K562 (cell line): ENCODE measurements at regions not wholly inside any gene's neighbourhood (a gene's known extent, or its start where the extent isn't known, plus 50 kb on each side); places are given as distances from the start of the nearest gene placed in this dataset.

Source experiments
- ATAC-seq: fragments of 200-7000 bp; cut with Tn5 transposase; 3 replicates; pipeline ENCODE4 v1.9.1; 2020; ENCODE audit warnings: moderate library complexity
- BruUV-seq: library from RNA; stranded (reverse); fragments of 400-500 nt; replicated peaks from 2 replicates; lab custom pipeline; 2021; lab: Mats Ljungman, UMichigan
- CTCF ChIA-PET: fragments of 300-600 bp; formaldehyde crosslinking; extraction: SDS; loops from one replicate; lab custom pipeline; 2021; ENCODE audit warnings: low intra/inter-chr PET ratio; lab: Yijun Ruan, JAX
- POLR2A ChIA-PET: fragments of 300-600, 350-650 bp; sonication (Branson Sonifier 250); formaldehyde crosslinking; extraction: SDS; loops from one replicate; lab custom pipeline; 2021; ENCODE audit warnings: antibody characterized with exemption, inconsistent platforms; lab: Yijun Ruan, JAX
- DNase-seq, 4 experiments: peaks; one replicate each; pipeline versions ENCODE4 v3.0.0 to v3.0.0-alpha.2; 2011 to 2018; ENCODE audit warnings: low spot score in 3 of 4, mixed read lengths in 3 of 4; ENCODE audit errors: extremely low read depth in 1 of 4
- FAIRE-seq: peaks from 2 replicates; lab custom pipeline; 2011; peaks lifted over from hg19 to GRCh38; lab: Jason Lieb, UNC
- H2AFZ ChIP-seq: 2 replicates; pipeline ENCODE4 v1.6.0; 2011; ENCODE audit warnings: low read depth, low read length, control low read depth, inconsistent platforms
- H3K27ac ChIP-seq: fragments of 200-600 bp; 3 replicates; pipeline ENCODE4 v1.8.0; 2011; ENCODE audit warnings: low read depth, mild to moderate bottlenecking, control low read depth, inconsistent platforms, low read length, moderate library complexity, mixed read lengths; ENCODE audit errors: extremely low read depth
- H3K27me3 ChIP-seq, 2 experiments: fragments of 300-600 bp in 1 of 2; 2 replicates in 1 of 2; 3 replicates in 1 of 2; pipeline versions ENCODE4 v1.6.0 to v1.8.0; 2011; ENCODE audit warnings: inconsistent platforms in 2 of 2, low read length in 2 of 2, mild to moderate bottlenecking in 1 of 2, mixed read lengths in 1 of 2, moderate library complexity in 1 of 2; ENCODE audit not compliant: control insufficient read depth in 2 of 2, insufficient read depth in 2 of 2
- H3K36me3 ChIP-seq: fragments of 300-600 bp; 3 replicates; pipeline ENCODE4 v1.8.0; 2011; ENCODE audit warnings: mild to moderate bottlenecking, low read length, inconsistent platforms; ENCODE audit not compliant: control insufficient read depth, insufficient read depth
- H3K4me1 ChIP-seq, 2 experiments: fragments of 200-600 bp in 1 of 2; replicated peaks in 1 of 2; 2 replicates in 1 of 2; 3 replicates in 1 of 2; pipeline versions ENCODE4 v1.5.1 to v1.8.0; 2011; ENCODE audit warnings: inconsistent platforms in 2 of 2, low read length in 2 of 2, mild to moderate bottlenecking in 1 of 2, mixed read lengths in 1 of 2, moderate library complexity in 1 of 2; ENCODE audit not compliant: control insufficient read depth in 2 of 2, insufficient read depth in 2 of 2
- H3K4me2 ChIP-seq: 2 replicates; pipeline ENCODE4 v1.6.1; 2011; ENCODE audit warnings: low read length, control low read depth, inconsistent platforms, mixed read lengths; ENCODE audit not compliant: insufficient read depth
- H3K4me3 ChIP-seq: fragments of 200-600 bp; sonication (generic), shearing (Covaris generic); 2 replicates; pipeline ENCODE4 v1.5.1; 2016; ENCODE audit warnings: control low read depth, inconsistent platforms
- H3K79me2 ChIP-seq: fragments of 200-600 bp; 3 replicates; pipeline ENCODE4 v1.8.0; 2011; ENCODE audit warnings: low read length, inconsistent platforms; ENCODE audit not compliant: control insufficient read depth, insufficient read depth
- H3K9ac ChIP-seq, 2 experiments: 2 replicates each; pipeline versions ENCODE4 v1.6.0 to v1.6.1; 2011; ENCODE audit warnings: low read depth in 2 of 2, low read length in 2 of 2, control low read depth in 1 of 2, inconsistent platforms in 1 of 2, mild to moderate bottlenecking in 1 of 2, mixed read lengths in 1 of 2; ENCODE audit not compliant: insufficient read depth in 1 of 2
- H3K9me1 ChIP-seq: one replicate; pipeline ENCODE4 v1.6.0; 2011; ENCODE audit warnings: inconsistent platforms, mild to moderate bottlenecking, low read length, moderate library complexity; ENCODE audit not compliant: control insufficient read depth, insufficient read depth
- H3K9me3 ChIP-seq: replicated peaks from 2 replicates; pipeline ENCODE4 v1.5.1; 2011; ENCODE audit warnings: low read depth, low read length, inconsistent platforms; ENCODE audit not compliant: control insufficient read depth, insufficient read depth
- H4K20me1 ChIP-seq: replicated peaks from 2 replicates; pipeline ENCODE4 v1.6.1; 2011; ENCODE audit warnings: low read length, inconsistent platforms, mixed read lengths; ENCODE audit not compliant: control insufficient read depth, insufficient read depth
- CBX2 ChIP-seq: fragments of 200-600 bp; sonication (generic); IDR thresholded peaks from one replicate; pipeline ENCODE4 v1.6.1; 2012; ENCODE audit warnings: mild to moderate bottlenecking, low read length, inconsistent platforms; ENCODE audit not compliant: insufficient read depth, poor library complexity, severe bottlenecking
- ETS2 ChIP-seq: IDR thresholded peaks from 2 replicates; pipeline ENCODE4 v1.6.1; 2016; ENCODE audit warnings: borderline replicate concordance, missing genetic modification characterization, mild to moderate bottlenecking, moderate library complexity, missing compliant biosample characterization; ENCODE audit not compliant: poor library complexity, severe bottlenecking
- ILF3 ChIP-seq: fragments of 450-650 bp; IDR thresholded peaks from 2 replicates; pipeline ENCODE4 v1.6.1; 2018; ENCODE audit warnings: antibody characterized with exemption, mild to moderate bottlenecking, moderate library complexity, borderline replicate concordance
- KLF6 ChIP-seq: fragments of 250-450 bp; sonication (Bioruptor Pico); IDR thresholded peaks from 2 replicates; pipeline ENCODE4 v1.4.0; 2020; ENCODE audit warnings: mild to moderate bottlenecking, moderate library complexity, borderline replicate concordance
- NRF1 ChIP-seq, 2 experiments: fragments of 450-650 bp; IDR thresholded peaks in 1 of 2; conservative IDR thresholded peaks in 1 of 2; 2 replicates each; pipeline ENCODE4 v1.6.1; 2014; ENCODE audit warnings: mild to moderate bottlenecking in 2 of 2
- POLR2H ChIP-seq: IDR thresholded peaks from 2 replicates; pipeline ENCODE4 v1.6.1; 2016; ENCODE audit warnings: missing genetic modification characterization, low read depth, mild to moderate bottlenecking, control low read depth, missing compliant biosample characterization, moderate library complexity
- RCOR1 ChIP-seq, 2 experiments: IDR thresholded peaks; 2 replicates each; pipeline ENCODE4 v1.6.1; 2012; ENCODE audit warnings: low read depth in 2 of 2, low read length in 2 of 2, borderline replicate concordance in 1 of 2, improper control_type of control experiment in 1 of 2
- ZFX ChIP-seq: sonication (generic); formaldehyde crosslinking; IDR thresholded peaks from 2 replicates; pipeline ENCODE4 v1.8.0; 2022; ENCODE audit warnings: mild to moderate bottlenecking, missing genetic modification reagents, moderate library complexity
- ZKSCAN8 ChIP-seq: fragments of 200-800 bp; sonication (Bioruptor generic); IDR thresholded peaks from 2 replicates; pipeline ENCODE4 v1.6.1; 2016; ENCODE audit warnings: missing genetic modification characterization, missing compliant biosample characterization
- WGBS: fragments of 100-300 bp; shearing (Covaris generic); methylation state at CpG from one replicate; pipeline ENCODE4 v1.1.6; 2016; ENCODE audit warnings: low coverage, mixed read lengths; ENCODE audit not compliant: insufficient coverage; ENCODE audit errors: missing lambda C conversion rate; 5-methylcytosine and 5-hydroxymethylcytosine counted together
- in situ Hi-C: fragments of 300-500 bp; cut with MboI; formaldehyde crosslinking; loops from 4 replicates; pipeline ENCODE4 v1.15.0; 2018; ENCODE audit warnings: inconsistent platforms, mixed read lengths
- intact Hi-C: fragments of 100-400 bp; cut with micrococcal nuclease; formaldehyde crosslinking; loops from 2 replicates; pipeline ENCODE4 v1.14.2; 2022
- TF ChIP-seq, protein P1 (sequence below): sonication (generic); formaldehyde crosslinking; IDR thresholded peaks from 2 replicates; pipeline ENCODE4 v1.8.0; 2023; ENCODE audit warnings: missing genetic modification reagents, mild to moderate bottlenecking, borderline replicate concordance
- TF ChIP-seq, protein P2 (sequence below): fragments of 200-800 bp; sonication (Bioruptor generic); IDR thresholded peaks from 2 replicates; pipeline ENCODE4 v1.6.1; 2017; ENCODE audit warnings: missing genetic modification characterization, missing compliant biosample characterization

DNA sequence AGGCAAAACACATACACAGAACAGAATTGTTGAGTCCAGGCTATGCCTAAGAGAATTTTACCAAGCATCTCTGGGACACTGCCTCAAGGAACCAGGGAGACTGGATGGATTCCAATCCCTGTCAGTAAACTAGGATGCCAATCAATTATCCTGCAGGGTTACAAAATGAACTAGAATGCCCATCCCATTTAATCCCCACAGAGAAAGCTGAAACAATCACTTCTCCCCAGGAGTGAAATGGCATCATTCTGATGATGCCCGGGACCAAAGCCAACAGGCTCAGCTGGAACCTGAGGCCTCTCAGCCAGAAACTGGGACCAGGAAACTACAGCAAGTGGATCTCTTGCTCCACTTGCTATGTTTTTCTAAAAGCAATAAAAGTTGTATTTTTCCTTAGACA, 130.0 kb upstream of the TJP1 start:
- no peaks in the 10 kb centered on the region for H3K9me1 ChIP-seq
- no peak for FAIRE-seq
- H3K27me3 ChIP-seq, result no peaks in the 10 kb centered on the region
- ATAC-seq, result no peak
- no peaks in the 10 kb centered on the region for H3K4me1 ChIP-seq
- in situ Hi-C loops (no loop called here), intact Hi-C loops (no loop called here)
- BruUV-seq, result no TSS peak
- POLR2A ChIA-PET, result no interaction called here
- no peaks in the 10 kb centered on the region for H3K9me3 ChIP-seq
- H3K4me3 ChIP-seq, result no peak overlapping the region
- H3K4me2 ChIP-seq, result no peak overlapping the region
- H4K20me1 ChIP-seq, result no peaks in the 10 kb centered on the region
- DNase-seq, result no peak
- no peak for TF ChIP-seq ETS2 (tag)
- TF ChIP-seq ZFX (CRISPR knock-in tag), result no peak
- TF ChIP-seq, protein P1, sequence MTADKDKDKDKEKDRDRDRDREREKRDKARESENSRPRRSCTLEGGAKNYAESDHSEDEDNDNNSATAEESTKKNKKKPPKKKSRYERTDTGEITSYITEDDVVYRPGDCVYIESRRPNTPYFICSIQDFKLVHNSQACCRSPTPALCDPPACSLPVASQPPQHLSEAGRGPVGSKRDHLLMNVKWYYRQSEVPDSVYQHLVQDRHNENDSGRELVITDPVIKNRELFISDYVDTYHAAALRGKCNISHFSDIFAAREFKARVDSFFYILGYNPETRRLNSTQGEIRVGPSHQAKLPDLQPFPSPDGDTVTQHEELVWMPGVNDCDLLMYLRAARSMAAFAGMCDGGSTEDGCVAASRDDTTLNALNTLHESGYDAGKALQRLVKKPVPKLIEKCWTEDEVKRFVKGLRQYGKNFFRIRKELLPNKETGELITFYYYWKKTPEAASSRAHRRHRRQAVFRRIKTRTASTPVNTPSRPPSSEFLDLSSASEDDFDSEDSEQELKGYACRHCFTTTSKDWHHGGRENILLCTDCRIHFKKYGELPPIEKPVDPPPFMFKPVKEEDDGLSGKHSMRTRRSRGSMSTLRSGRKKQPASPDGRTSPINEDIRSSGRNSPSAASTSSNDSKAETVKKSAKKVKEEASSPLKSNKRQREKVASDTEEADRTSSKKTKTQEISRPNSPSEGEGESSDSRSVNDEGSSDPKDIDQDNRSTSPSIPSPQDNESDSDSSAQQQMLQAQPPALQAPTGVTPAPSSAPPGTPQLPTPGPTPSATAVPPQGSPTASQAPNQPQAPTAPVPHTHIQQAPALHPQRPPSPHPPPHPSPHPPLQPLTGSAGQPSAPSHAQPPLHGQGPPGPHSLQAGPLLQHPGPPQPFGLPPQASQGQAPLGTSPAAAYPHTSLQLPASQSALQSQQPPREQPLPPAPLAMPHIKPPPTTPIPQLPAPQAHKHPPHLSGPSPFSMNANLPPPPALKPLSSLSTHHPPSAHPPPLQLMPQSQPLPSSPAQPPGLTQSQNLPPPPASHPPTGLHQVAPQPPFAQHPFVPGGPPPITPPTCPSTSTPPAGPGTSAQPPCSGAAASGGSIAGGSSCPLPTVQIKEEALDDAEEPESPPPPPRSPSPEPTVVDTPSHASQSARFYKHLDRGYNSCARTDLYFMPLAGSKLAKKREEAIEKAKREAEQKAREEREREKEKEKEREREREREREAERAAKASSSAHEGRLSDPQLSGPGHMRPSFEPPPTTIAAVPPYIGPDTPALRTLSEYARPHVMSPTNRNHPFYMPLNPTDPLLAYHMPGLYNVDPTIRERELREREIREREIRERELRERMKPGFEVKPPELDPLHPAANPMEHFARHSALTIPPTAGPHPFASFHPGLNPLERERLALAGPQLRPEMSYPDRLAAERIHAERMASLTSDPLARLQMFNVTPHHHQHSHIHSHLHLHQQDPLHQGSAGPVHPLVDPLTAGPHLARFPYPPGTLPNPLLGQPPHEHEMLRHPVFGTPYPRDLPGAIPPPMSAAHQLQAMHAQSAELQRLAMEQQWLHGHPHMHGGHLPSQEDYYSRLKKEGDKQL (CRISPR knock-in tag), result no peak
- no peak for TF ChIP-seq NRF1 (conservative IDR thresholded peaks at IDR 0.05 in 1 of 2, IDR thresholded peaks at IDR 0.05 in 1 of 2)
- TF ChIP-seq RCOR1 (IDR thresholded peaks at IDR 0.05; ENCODE audit: borderline replicate concordance in 1 of 2, low read depth in 2 of 2, low read length in 2 of 2), result no peak
- no peak for TF ChIP-seq POLR2H (tag)
- no peak for TF ChIP-seq CBX2
- TF ChIP-seq KLF6 (CRISPR knock-in tag), result no peak
- TF ChIP-seq, protein P2, sequence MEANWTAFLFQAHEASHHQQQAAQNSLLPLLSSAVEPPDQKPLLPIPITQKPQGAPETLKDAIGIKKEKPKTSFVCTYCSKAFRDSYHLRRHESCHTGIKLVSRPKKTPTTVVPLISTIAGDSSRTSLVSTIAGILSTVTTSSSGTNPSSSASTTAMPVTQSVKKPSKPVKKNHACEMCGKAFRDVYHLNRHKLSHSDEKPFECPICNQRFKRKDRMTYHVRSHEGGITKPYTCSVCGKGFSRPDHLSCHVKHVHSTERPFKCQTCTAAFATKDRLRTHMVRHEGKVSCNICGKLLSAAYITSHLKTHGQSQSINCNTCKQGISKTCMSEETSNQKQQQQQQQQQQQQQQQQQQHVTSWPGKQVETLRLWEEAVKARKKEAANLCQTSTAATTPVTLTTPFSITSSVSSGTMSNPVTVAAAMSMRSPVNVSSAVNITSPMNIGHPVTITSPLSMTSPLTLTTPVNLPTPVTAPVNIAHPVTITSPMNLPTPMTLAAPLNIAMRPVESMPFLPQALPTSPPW (CRISPR knock-in tag), result no peak
- no peak for TF ChIP-seq ZKSCAN8 (CRISPR knock-in tag)
- no peak for TF ChIP-seq ILF3
- TF ChIP-seq, all 486 proteins: peak for 0
- Histone ChIP-seq H3K27ac (no peak overlapping the region), H3K79me2 (no peaks in the 10 kb centered on the region), H2AFZ (no peak overlapping the region), H3K9ac (no peak overlapping the region), H3K36me3 (no peaks in the 10 kb centered on the region)
- 0% methylated on average over 1 of the region's 1 CpG for WGBS
- CTCF ChIA-PET, result no interaction called here
